HepG2 (cell line): ENCODE measurements at regions not wholly inside any gene's neighbourhood (a gene's known extent, or its start where the extent isn't known, plus 50 kb on each side); places are given as distances from the start of the nearest gene placed in this dataset.

Source experiments
- ATAC-seq: fragments of 200-7000 bp; cut with Tn5 transposase; 3 replicates; pipeline ENCODE4 v1.9.1; 2020; ENCODE audit warnings: mild to moderate bottlenecking, moderate library complexity
- BruUV-seq: library from RNA; stranded (reverse); fragments of 400-500 nt; replicated peaks from 2 replicates; lab custom pipeline; 2021; lab: Mats Ljungman, UMichigan
- CTCF ChIA-PET: fragments of 300-600 bp; formaldehyde crosslinking; extraction: SDS; loops from one replicate; lab custom pipeline; 2021; ENCODE audit warnings: low total read pairs, inconsistent platforms, low intra/inter-chr PET ratio; lab: Yijun Ruan, JAX
- POLR2A ChIA-PET: fragments of 350-600 bp; sonication (Branson Sonifier 250); formaldehyde crosslinking; loops from one replicate; lab custom pipeline; 2020; ENCODE audit warnings: antibody characterized with exemption, inconsistent platforms; lab: Yijun Ruan, JAX
- DNase-seq: peaks from one replicate; pipeline ENCODE4 v3.0.0-alpha.2; 2015; ENCODE audit warnings: low spot score
- FAIRE-seq: peaks from 3 replicates; lab custom pipeline; 2011; peaks lifted over from hg19 to GRCh38; lab: Jason Lieb, UNC
- H2AFZ ChIP-seq: one replicate; pipeline ENCODE4 v1.6.1; 2011; ENCODE audit warnings: low read length, inconsistent platforms
- H3K27ac ChIP-seq: fragments of 300-600 bp; 3 replicates; pipeline ENCODE4 v1.8.0; 2011; ENCODE audit warnings: mixed run types, mild to moderate bottlenecking, mixed read lengths, low read length, inconsistent platforms; ENCODE audit not compliant: insufficient read depth; ENCODE audit errors: extremely low read length
- H3K27me3 ChIP-seq, 2 experiments: fragments of 200-600 bp in 1 of 2; 2 replicates in 1 of 2; 3 replicates in 1 of 2; pipeline versions ENCODE4 v1.6.0 to v1.8.0; 2011; ENCODE audit warnings: low read length in 2 of 2, mild to moderate bottlenecking in 2 of 2, moderate library complexity in 2 of 2, inconsistent platforms in 1 of 2; ENCODE audit not compliant: insufficient read depth in 2 of 2, control insufficient read depth in 1 of 2
- H3K36me3 ChIP-seq, 2 experiments: fragments of 200-600 bp in 1 of 2; replicated peaks in 1 of 2; 2 replicates in 1 of 2; 3 replicates in 1 of 2; pipeline versions ENCODE4 v1.5.1 to v1.8.0; 2011; ENCODE audit warnings: low read length in 2 of 2, inconsistent platforms in 1 of 2; ENCODE audit not compliant: insufficient read depth in 2 of 2, control insufficient read depth in 1 of 2
- H3K4me1 ChIP-seq: 2 replicates; pipeline ENCODE4 v1.5.1; 2012; ENCODE audit warnings: low read length, inconsistent platforms; ENCODE audit not compliant: insufficient read depth
- H3K4me2 ChIP-seq: 2 replicates; pipeline ENCODE4 v1.6.0; 2011; ENCODE audit warnings: low read depth, low read length, inconsistent platforms
- H3K4me3 ChIP-seq, 3 experiments: fragments of 200-600 bp in 1 of 3; sonication (generic), shearing (Covaris generic) in 1 of 3; replicated peaks in 1 of 3; 2 replicates each; pipeline ENCODE4 v1.5.1; 2011 to 2016; ENCODE audit warnings: low read length in 3 of 3, inconsistent platforms in 2 of 3, low read depth in 2 of 3, mild to moderate bottlenecking in 2 of 3, control low read depth in 1 of 3, mixed read lengths in 1 of 3; ENCODE audit not compliant: insufficient read depth in 1 of 3
- H3K79me2 ChIP-seq: one replicate; pipeline ENCODE4 v1.6.1; 2011; ENCODE audit warnings: low read length, inconsistent platforms; ENCODE audit not compliant: insufficient read depth
- H3K9ac ChIP-seq: 2 replicates; pipeline ENCODE4 v1.6.0; 2011; ENCODE audit warnings: mild to moderate bottlenecking, low read depth, low read length, inconsistent platforms; ENCODE audit not compliant: insufficient read depth
- H3K9me3 ChIP-seq: 2 replicates; pipeline ENCODE4 v1.5.1; 2012; ENCODE audit warnings: mild to moderate bottlenecking, low read length
- H4K20me1 ChIP-seq: 2 replicates; pipeline ENCODE4 v1.6.0; 2011; ENCODE audit warnings: inconsistent platforms, mild to moderate bottlenecking, low read length, moderate library complexity; ENCODE audit not compliant: insufficient read depth
- BCL6 ChIP-seq: IDR thresholded peaks from 2 replicates; pipeline ENCODE4 v1.6.1; 2016; ENCODE audit warnings: missing genetic modification reagents, missing compliant biosample characterization
- BHLHE40 ChIP-seq: IDR thresholded peaks from 2 replicates; pipeline ENCODE4 v1.6.1; 2011; ENCODE audit warnings: low read length, improper control_type of control experiment
- HOXA9 ChIP-seq: sonication (generic); formaldehyde crosslinking; IDR thresholded peaks from 2 replicates; pipeline ENCODE4 v1.8.1; 2022; ENCODE audit warnings: missing genetic modification reagents, mild to moderate bottlenecking, moderate library complexity, borderline replicate concordance
- SP5 ChIP-seq: IDR thresholded peaks from 2 replicates; pipeline ENCODE4 v1.6.1; 2016; ENCODE audit warnings: low read depth, borderline replicate concordance
- SPEN ChIP-seq: sonication (generic); formaldehyde crosslinking; IDR thresholded peaks from 2 replicates; pipeline ENCODE4 v1.5.1; 2020; ENCODE audit warnings: low read depth, mild to moderate bottlenecking, missing genetic modification reagents
- THAP9 ChIP-seq: sonication (generic); formaldehyde crosslinking; IDR thresholded peaks from 2 replicates; pipeline ENCODE4; 2020; ENCODE audit warnings: missing genetic modification reagents, mild to moderate bottlenecking, borderline replicate concordance
- ZFP91 ChIP-seq: sonication (generic); formaldehyde crosslinking; IDR thresholded peaks from 2 replicates; pipeline ENCODE4 v1.9.0; 2022; ENCODE audit warnings: missing genetic modification reagents, mild to moderate bottlenecking, borderline replicate concordance
- ZFY ChIP-seq: sonication (generic); formaldehyde crosslinking; IDR thresholded peaks from 2 replicates; pipeline ENCODE4 v1.4.0; 2020; ENCODE audit warnings: missing genetic modification reagents
- ZNF10 ChIP-seq: sonication (generic); formaldehyde crosslinking; IDR thresholded peaks from 2 replicates; pipeline ENCODE4 v1.4.0; 2020; ENCODE audit warnings: mild to moderate bottlenecking, low read depth, missing genetic modification reagents, borderline replicate concordance
- ZNF350 ChIP-seq: sonication (generic); formaldehyde crosslinking; IDR thresholded peaks from 2 replicates; pipeline ENCODE4 v1.4.0; 2020; ENCODE audit warnings: mild to moderate bottlenecking, low read depth, missing genetic modification reagents, borderline replicate concordance
- ZNF431 ChIP-seq: sonication (generic); formaldehyde crosslinking; IDR thresholded peaks from 2 replicates; pipeline ENCODE4 v1.9.0; 2022; ENCODE audit warnings: missing genetic modification reagents, low read depth, mild to moderate bottlenecking, borderline replicate concordance
- ZSCAN22 ChIP-seq: sonication (generic); formaldehyde crosslinking; IDR thresholded peaks from 2 replicates; pipeline ENCODE4 v1.4.0; 2020; ENCODE audit warnings: mild to moderate bottlenecking, missing genetic modification reagents
- WGBS: methylation state at CpG from one replicate; pipeline ENCODE4 v1.1.6; 2017; ENCODE audit warnings: low lambda C conversion rate; 5-methylcytosine and 5-hydroxymethylcytosine counted together
- in situ Hi-C: cut with HindIII; loops from 2 replicates; pipeline ENCODE4 v1.10.0; 2017; ENCODE audit warnings: low pct_unique_long_range_greater_than_20kb; ENCODE audit not compliant: extremely low pct_ligation_motif_present
- intact Hi-C: fragments of 100-400 bp; cut with micrococcal nuclease; formaldehyde crosslinking; loops from one replicate; pipeline ENCODE4 v1.10.0; 2022; ENCODE audit not compliant: unreplicated experiment

- Histone ChIP-seq H3K9me3 (no peaks in the 10 kb centered on the region), H3K9ac (no peak overlapping the region), H3K4me2 (no peak overlapping the region), H3K79me2 (no peaks in the 10 kb centered on the region), H3K27ac (no peak overlapping the region), H3K27me3 (peaks cover 3 to 51% of the 10 kb centered on the region in 2 experiments; a peak in 3 of 5 replicates), H2AFZ (no peak overlapping the region), H3K4me1 (no peaks in the 10 kb centered on the region), H3K4me3 (no peak overlapping the region), H4K20me1 (no peaks in the 10 kb centered on the region), H3K36me3 (no peaks in the 10 kb centered on the region)
- TF ChIP-seq BCL6 (CRISPR knock-in tag) (no peak), SPEN (CRISPR knock-in tag) (no peak), ZNF10 (0 out of 2 replicates have a peak, but pooled peaks have one; percentile 20)
- no TSS peak for BruUV-seq
- WGBS = 38% methylated on average over 4 of the region's 13 CpGs
- intact Hi-C loops = no loop called here
- FAIRE-seq = no peak
- ATAC-seq = no peak
- POLR2A ChIA-PET = no interaction called here
- DNase-seq = no peak
- CTCF ChIA-PET = no interaction called here
- in situ Hi-C loops = no loop called here
These were observed 311.0 kb downstream of the THBS2 start for GRCh38 chr6:168942646-168943045.

DNA sequence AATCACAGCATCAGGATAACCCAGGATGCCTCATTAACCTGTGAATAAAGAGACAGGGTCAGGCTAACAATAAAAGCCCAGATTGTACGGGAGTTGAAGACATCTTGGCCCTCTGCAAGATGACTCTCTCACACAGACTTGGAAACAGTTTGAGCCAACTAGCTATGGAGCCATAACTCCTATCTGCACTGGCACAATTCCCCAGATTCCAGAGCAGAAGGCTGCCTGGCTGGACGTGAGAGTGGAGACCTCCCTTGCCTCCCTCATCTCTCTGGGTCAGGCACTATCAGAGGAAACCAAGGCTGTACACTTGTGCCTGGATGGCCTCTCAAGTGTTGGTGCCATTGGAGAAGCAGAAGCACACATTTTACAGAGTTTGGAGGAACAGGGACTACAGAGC, 312.6 kb downstream of the THBS2 start:
- no peak for TF ChIP-seq HOXA9 (CRISPR knock-in tag)
- TF ChIP-seq ZFP91 (CRISPR knock-in tag) = no peak
- TF ChIP-seq SP5 (CRISPR knock-in tag) = no peak
- no peak for TF ChIP-seq ZNF431 (CRISPR knock-in tag)
- no peak for TF ChIP-seq BHLHE40
- TF ChIP-seq ZSCAN22 = no peak
- no peak for TF ChIP-seq THAP9
- no peak for TF ChIP-seq ZNF350 (CRISPR knock-in tag)
- no peak for TF ChIP-seq ZFY (CRISPR knock-in tag)
- BruUV-seq = no TSS peak
- WGBS = 6% methylated on average over 2 of the region's 2 CpGs
- DNase-seq (no peak), FAIRE-seq (no peak), ATAC-seq (no peak)
- H3K9ac ChIP-seq = no peak overlapping the region
- intact Hi-C loops (no loop called here), in situ Hi-C loops (no loop called here)
- no peak overlapping the region for H3K4me2 ChIP-seq
- no peaks in the 10 kb centered on the region for H4K20me1 ChIP-seq
- no peak overlapping the region for H2AFZ ChIP-seq
- H3K36me3 ChIP-seq = no peaks in the 10 kb centered on the region
- peaks cover 3 to 56% of the 10 kb centered on the region in 2 experiments; a peak in 3 of 5 replicates for H3K27me3 ChIP-seq
- no peaks in the 10 kb centered on the region for H3K79me2 ChIP-seq
- ChIA-PET POLR2A (no interaction called here), CTCF (no interaction called here)
- no peak overlapping the region for H3K27ac ChIP-seq
- H3K4me1 ChIP-seq = no peaks in the 10 kb centered on the region
- H3K9me3 ChIP-seq = no peaks in the 10 kb centered on the region
- H3K4me3 ChIP-seq = no peak overlapping the region
